IMR-90 (cell line): ENCODE measurements at regions not wholly inside any gene's neighbourhood (a gene's known extent, or its start where the extent isn't known, plus 50 kb on each side); places are given as distances from the start of the nearest gene placed in this dataset.

Experiments used
- ATAC-seq: fragments of 200-7000 bp; cut with Tn5 transposase; 2 replicates; pipeline ENCODE4 v1.9.1; 2020; ENCODE audit warnings: low read depth, mild to moderate bottlenecking, moderate library complexity
- BruUV-seq: library from RNA; stranded (reverse); fragments of 400-500 nt; replicated peaks from 2 replicates; lab custom pipeline; 2021; lab: Mats Ljungman, UMichigan
- CTCF ChIA-PET: fragments of 300-600 bp; formaldehyde crosslinking; extraction: SDS; loops from one replicate; lab custom pipeline; 2021; ENCODE audit warnings: antibody characterized with exemption; lab: Yijun Ruan, JAX
- POLR2A ChIA-PET: fragments of 300-600 bp; sonication (Branson Sonifier 250); formaldehyde crosslinking; loops from one replicate; lab custom pipeline; 2022; ENCODE audit warnings: antibody characterized with exemption; ENCODE audit not compliant: unreplicated experiment; lab: Charles Lee
- DNase-seq: peaks from one replicate; pipeline ENCODE4 v3.0.0; 2013
- H2AFZ ChIP-seq: replicated peaks from 2 replicates; pipeline ENCODE3; 2013; ENCODE audit warnings: low read length, mild to moderate bottlenecking; ENCODE audit not compliant: poor library complexity
- H2AK5ac ChIP-seq: 2 replicates; pipeline ENCODE4 v1.6.1; 2013; ENCODE audit warnings: low read depth, low read length, inconsistent platforms
- H2AK9ac ChIP-seq: replicated peaks from 2 replicates; pipeline ENCODE3; 2013; ENCODE audit warnings: mild to moderate bottlenecking, low read depth, low read length, moderate library complexity; ENCODE audit not compliant: poor library complexity
- H2BK120ac ChIP-seq: 2 replicates; pipeline ENCODE4 v1.6.1; 2013; ENCODE audit warnings: low read depth, low read length, inconsistent platforms
- H2BK15ac ChIP-seq: 3 replicates; pipeline ENCODE4 v1.6.1; 2013; ENCODE audit warnings: low read depth, low read length, inconsistent platforms
- H2BK20ac ChIP-seq: 2 replicates; pipeline ENCODE4 v1.6.1; 2013; ENCODE audit warnings: low read depth, mild to moderate bottlenecking, inconsistent platforms, low read length, moderate library complexity
- H2BK5ac ChIP-seq: 2 replicates; pipeline ENCODE4 v1.6.1; 2013; ENCODE audit warnings: mild to moderate bottlenecking, low read depth, low read length, inconsistent platforms; ENCODE audit not compliant: poor library complexity, severe bottlenecking
- H3K14ac ChIP-seq: replicated peaks from 2 replicates; pipeline ENCODE4 v1.6.1; 2013; ENCODE audit warnings: low read depth, low read length, inconsistent platforms
- H3K18ac ChIP-seq: 2 replicates; pipeline ENCODE4 v1.6.1; 2013; ENCODE audit warnings: low read depth, low read length, control low read depth
- H3K23ac ChIP-seq: 2 replicates; pipeline ENCODE4 v1.6.1; 2013; ENCODE audit warnings: low read depth, low read length, inconsistent platforms
- H3K27ac ChIP-seq: 2 replicates; pipeline ENCODE4 v1.5.1; 2013; ENCODE audit warnings: mild to moderate bottlenecking, control low read depth, low read length; ENCODE audit not compliant: insufficient read depth
- H3K27me3 ChIP-seq: 2 replicates; pipeline ENCODE4 v1.6.1; 2013; ENCODE audit warnings: low read length; ENCODE audit not compliant: control insufficient read depth, insufficient read depth
- H3K36me3 ChIP-seq: 2 replicates; pipeline ENCODE4 v1.6.1; 2013; ENCODE audit warnings: low read length, mixed read lengths; ENCODE audit not compliant: control insufficient read depth, insufficient read depth
- H3K4ac ChIP-seq: 2 replicates; pipeline ENCODE4 v1.6.1; 2013; ENCODE audit warnings: low read depth, low read length, inconsistent platforms
- H3K4me1 ChIP-seq: 2 replicates; pipeline ENCODE4 v1.6.1; 2013; ENCODE audit warnings: low read length, mixed read lengths; ENCODE audit not compliant: control insufficient read depth, insufficient read depth
- H3K4me2 ChIP-seq: 2 replicates; pipeline ENCODE4 v1.6.1; 2013; ENCODE audit warnings: low read depth, mild to moderate bottlenecking, control low read depth, low read length, moderate library complexity
- H3K4me3 ChIP-seq: 2 replicates; pipeline ENCODE4 v1.5.1; 2013; ENCODE audit warnings: low read depth, mild to moderate bottlenecking, control low read depth, low read length, moderate library complexity; ENCODE audit not compliant: insufficient read depth
- H3K56ac ChIP-seq: 2 replicates; pipeline ENCODE4 v1.6.1; 2013; ENCODE audit warnings: low read length, inconsistent platforms; ENCODE audit not compliant: insufficient read depth; ENCODE audit errors: extremely low read depth
- H3K79me1 ChIP-seq, 2 experiments: 2 replicates each; pipeline ENCODE4 v1.6.1; 2013; ENCODE audit warnings: low read length in 2 of 2, inconsistent platforms in 1 of 2, low read depth in 1 of 2
- H3K9ac ChIP-seq: 2 replicates; pipeline ENCODE4 v1.6.1; 2013; ENCODE audit warnings: low read depth, low read length, control low read depth
- H3K9me1 ChIP-seq: 2 replicates; pipeline ENCODE4 v1.6.1; 2013; ENCODE audit warnings: low read length, inconsistent platforms; ENCODE audit not compliant: insufficient read depth
- H3K9me3 ChIP-seq: 2 replicates; pipeline ENCODE4 v1.6.1; 2013; ENCODE audit warnings: low read length; ENCODE audit not compliant: control insufficient read depth, insufficient read depth
- H4K20me1 ChIP-seq: 2 replicates; pipeline ENCODE4 v1.6.1; 2013; ENCODE audit warnings: low read length, inconsistent platforms; ENCODE audit not compliant: insufficient read depth
- H4K5ac ChIP-seq: 2 replicates; pipeline ENCODE4 v1.6.1; 2013; ENCODE audit warnings: mild to moderate bottlenecking, low read depth, low read length, control low read depth
- H4K8ac ChIP-seq, 2 experiments: 2 replicates each; pipeline ENCODE4 v1.6.1; 2013; ENCODE audit warnings: low read depth in 2 of 2, low read length in 2 of 2, control low read depth in 1 of 2, inconsistent platforms in 1 of 2
- H4K91ac ChIP-seq: 2 replicates; pipeline ENCODE4 v1.6.1; 2013; ENCODE audit warnings: low read depth, low read length, inconsistent platforms; ENCODE audit not compliant: insufficient read depth
- CHD1 ChIP-seq: IDR thresholded peaks from 2 replicates; pipeline ENCODE4 v1.6.1; 2012; ENCODE audit warnings: low read depth, low read length, improper control_type of control experiment
- CTCF ChIP-seq: conservative IDR thresholded peaks from 2 replicates; pipeline ENCODE4 v1.5.1; 2012; ENCODE audit warnings: mild to moderate bottlenecking, low read depth, low read length, improper control_type of control experiment
- ELK1 ChIP-seq: fragments of 150-350 bp; IDR thresholded peaks from 2 replicates; pipeline ENCODE4 v1.6.1; 2016; ENCODE audit warnings: low read depth, mild to moderate bottlenecking, low read length, moderate library complexity, borderline replicate concordance
- MAFK ChIP-seq: IDR thresholded peaks from 2 replicates; pipeline ENCODE4 v1.6.1; 2012; ENCODE audit warnings: low read depth, low read length, improper control_type of control experiment
- MXI1 ChIP-seq: IDR thresholded peaks from 2 replicates; pipeline ENCODE4 v1.6.1; 2012; ENCODE audit warnings: low read depth, mild to moderate bottlenecking, low read length, moderate library complexity, borderline replicate concordance
- NFE2L2 ChIP-seq: fragments of 150-350 bp; IDR thresholded peaks from 2 replicates; pipeline ENCODE4 v1.6.1; 2016; ENCODE audit warnings: low read depth, mild to moderate bottlenecking, low read length
- WGBS, 2 experiments: methylation state at CpG; one replicate each; pipeline versions ENCODE4 v1.1.5 to v1.1.7; 2013; ENCODE audit warnings: missing lambda C conversion rate in 2 of 2; ENCODE audit not compliant: insufficient read length in 1 of 2; ENCODE audit errors: extremely low coverage in 2 of 2; 5-methylcytosine and 5-hydroxymethylcytosine counted together
- dilution Hi-C: fragments of 300-500 bp; cut with HindIII; formaldehyde crosslinking; loops from one replicate; pipeline ENCODE4 v1.14.3; 2018; ENCODE audit warnings: low sequenced_read_pairs; ENCODE audit not compliant: unreplicated experiment
- in situ Hi-C: fragments of 300-500 bp; cut with MboI; formaldehyde crosslinking; loops from 3 replicates; pipeline ENCODE4 v1.14.3; 2019; ENCODE audit warnings: low sequenced_read_pairs, inconsistent platforms, mixed read lengths
- intact Hi-C: fragments of 100-400 bp; cut with micrococcal nuclease; formaldehyde crosslinking; loops from 2 replicates; pipeline ENCODE4 v1.10.0; 2022

GRCh38 chr16:61595605-61596004 lies 440.6 kb downstream of the CDH8 start:
- Histone ChIP-seq H3K4me2 (no peak overlapping the region), H2BK20ac (no peak overlapping the region), H2AK9ac (no peak overlapping the region), H3K79me1 (no peaks in the 10 kb centered on the region), H4K5ac (no peak overlapping the region), H3K9ac (no peak overlapping the region), H3K4me1 (no peaks in the 10 kb centered on the region), H2BK15ac (no peak overlapping the region), H3K9me1 (no peaks in the 10 kb centered on the region), H3K36me3 (no peaks in the 10 kb centered on the region), H2AK5ac (no peak overlapping the region), H4K8ac (no peak overlapping the region), H3K14ac (no peak overlapping the region), H2BK120ac (no peak overlapping the region), H3K4me3 (no peak overlapping the region), H3K23ac (no peak overlapping the region), H3K4ac (no peak overlapping the region), H2AFZ (no peak overlapping the region), H3K27me3 (no peaks in the 10 kb centered on the region), H3K18ac (no peak overlapping the region), H3K27ac (no peak overlapping the region), H3K9me3 (peaks cover 1% of the 10 kb centered on the region; the same call in 1 of the 2 replicates), H4K91ac (no peak overlapping the region), H4K20me1 (no peaks in the 10 kb centered on the region), H2BK5ac (no peak overlapping the region), H3K56ac (no peak overlapping the region)
- no peak for ATAC-seq
- BruUV-seq: no TSS peak
- no peak for DNase-seq
- CTCF ChIA-PET: no interaction called here
- dilution Hi-C loops (no loop called here), intact Hi-C loops (no loop called here), in situ Hi-C loops (no loop called here)
- WGBS, 2 experiments: no CpG with 5 or more reads among the region's 3 CpGs
- POLR2A ChIA-PET: no interaction called here
- TF ChIP-seq CTCF (no peak), MAFK (no peak), MXI1 (no peak), CHD1 (no peak), ELK1 (no peak), NFE2L2 (no peak)
